ENCODE measurements at regions not wholly inside any gene's neighbourhood (a gene's known extent, or its start where the extent isn't known, plus 50 kb on each side); places are given as distances from the start of the nearest gene placed in this dataset.

- no TSS peak for BruUV-seq (replicated peaks)
- intact Hi-C loops (cut with micrococcal nuclease) (no loop called here), dilution Hi-C loops (cut with MboI; ENCODE audit: extremely low pct_ligation_motif_present, low sequenced_read_pairs) (no loop called here)
- no peak overlapping the region for H2AFZ ChIP-seq (ENCODE audit: low read depth, low read length)
- H3K27ac ChIP-seq (ENCODE audit: insufficient read depth, low read depth, low read length): no peak overlapping the region
- H3K4me2 ChIP-seq (ENCODE audit: insufficient read depth, low read length): no peak overlapping the region
- CTCF ChIA-PET: interaction anchor here (1.0 kb wide), 1 partner anchor 47 kb away, joined by 3 read pairs; no protein-coding TSS in a partner anchor
- no peaks in the 10 kb centered on the region for H3K9me1 ChIP-seq (replicated peaks; ENCODE audit: control insufficient read depth, extremely low read depth, insufficient read depth, low read length)
- H3K4me1 ChIP-seq (ENCODE audit: control insufficient read depth, extremely low read depth, insufficient read depth, low read length): no peaks in the 10 kb centered on the region
- no peaks in the 10 kb centered on the region for H3K9me3 ChIP-seq (replicated peaks; ENCODE audit: control insufficient read depth, insufficient read depth, low read length)
- no peaks in the 10 kb centered on the region for H4K20me1 ChIP-seq (replicated peaks; ENCODE audit: control insufficient read depth, extremely low read depth, insufficient read depth, low read length)
- H3K9ac ChIP-seq (replicated peaks; ENCODE audit: extremely low read depth, insufficient read depth, low read length): no peak overlapping the region
- FAIRE-seq: no peak
- H3K27me3 ChIP-seq (ENCODE audit: control insufficient read depth in 2 of 2, insufficient read depth in 2 of 2, low read length in 2 of 2): peaks cover 0 to 2% of the 10 kb centered on the region in 2 experiments
- H3K36me3 ChIP-seq (ENCODE audit: control insufficient read depth in 2 of 2, extremely low read depth in 1 of 2, insufficient read depth in 2 of 2, low read length in 2 of 2): no peaks in the 10 kb centered on the region
- no peak for DNase-seq (ENCODE audit: low read depth, low spot score)
- TF ChIP-seq EZH2 (IDR thresholded peaks at IDR 0.05; ENCODE audit: borderline replicate concordance, low read depth, low read length, severe bottlenecking): no peak
- no peak for TF ChIP-seq JUN (IDR thresholded peaks at IDR 0.05; ENCODE audit: borderline replicate concordance, insufficient read depth, insufficient read length, low read depth)
- TF ChIP-seq, protein P1, sequence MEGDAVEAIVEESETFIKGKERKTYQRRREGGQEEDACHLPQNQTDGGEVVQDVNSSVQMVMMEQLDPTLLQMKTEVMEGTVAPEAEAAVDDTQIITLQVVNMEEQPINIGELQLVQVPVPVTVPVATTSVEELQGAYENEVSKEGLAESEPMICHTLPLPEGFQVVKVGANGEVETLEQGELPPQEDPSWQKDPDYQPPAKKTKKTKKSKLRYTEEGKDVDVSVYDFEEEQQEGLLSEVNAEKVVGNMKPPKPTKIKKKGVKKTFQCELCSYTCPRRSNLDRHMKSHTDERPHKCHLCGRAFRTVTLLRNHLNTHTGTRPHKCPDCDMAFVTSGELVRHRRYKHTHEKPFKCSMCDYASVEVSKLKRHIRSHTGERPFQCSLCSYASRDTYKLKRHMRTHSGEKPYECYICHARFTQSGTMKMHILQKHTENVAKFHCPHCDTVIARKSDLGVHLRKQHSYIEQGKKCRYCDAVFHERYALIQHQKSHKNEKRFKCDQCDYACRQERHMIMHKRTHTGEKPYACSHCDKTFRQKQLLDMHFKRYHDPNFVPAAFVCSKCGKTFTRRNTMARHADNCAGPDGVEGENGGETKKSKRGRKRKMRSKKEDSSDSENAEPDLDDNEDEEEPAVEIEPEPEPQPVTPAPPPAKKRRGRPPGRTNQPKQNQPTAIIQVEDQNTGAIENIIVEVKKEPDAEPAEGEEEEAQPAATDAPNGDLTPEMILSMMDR (IDR thresholded peaks at IDR 0.05; ENCODE audit: extremely low read depth in 1 of 2, insufficient read depth in 1 of 2, low read depth in 1 of 2, low read length in 2 of 2): no peak
- no peak for TF ChIP-seq GATA2 (IDR thresholded peaks at IDR 0.05; ENCODE audit: insufficient read depth, insufficient read length, low read depth, low read length)
- no peak for TF ChIP-seq MYC (IDR thresholded peaks at IDR 0.05; ENCODE audit: low read depth, low read length)
- no peak for TF ChIP-seq MAX (IDR thresholded peaks at IDR 0.05; ENCODE audit: insufficient read depth, insufficient read length)
- no peak for TF ChIP-seq POLR2A (IDR thresholded peaks at IDR 0.05; ENCODE audit: low read depth, low read length)
- no peak for TF ChIP-seq POLR2AphosphoS5 (IDR thresholded peaks at IDR 0.05; ENCODE audit: insufficient read depth, low read depth, low read length)
- no peak for TF ChIP-seq FOS (IDR thresholded peaks at IDR 0.05; ENCODE audit: borderline replicate concordance, insufficient read depth, low read length)
- no peak overlapping the region for H3K4me3 ChIP-seq (replicated peaks in 1 of 3; ENCODE audit: insufficient read depth in 1 of 3, low read depth in 1 of 3, low read length in 3 of 3)
- POLR2A ChIA-PET: no interaction called here
- H3K79me2 ChIP-seq (ENCODE audit: control insufficient read depth, insufficient read depth, low read length): no peaks in the 10 kb centered on the region
Measured at GRCh38 chr4:145295547-145295946, 115.2 kb upstream of the OTUD4 start.

Data from endothelial cell of umbilical vein (primary cell).